ENCODE measurements at regions not wholly inside any gene's neighbourhood (a gene's known extent, or its start where the extent isn't known, plus 50 kb on each side); places are given as distances from the start of the nearest gene placed in this dataset.

GRCh38 chr10:117797296-117797695, 249.4 kb downstream of the RAB11FIP2 start:
- peaks cover 68% of the 10 kb centered on the region for H3K27me3 ChIP-seq (replicated peaks; ENCODE audit: insufficient read depth, low read depth, low read length, poor library complexity)
- intact Hi-C loops (cut with micrococcal nuclease; ENCODE audit: unreplicated experiment), result no loop called here
- TF ChIP-seq, protein P1, sequence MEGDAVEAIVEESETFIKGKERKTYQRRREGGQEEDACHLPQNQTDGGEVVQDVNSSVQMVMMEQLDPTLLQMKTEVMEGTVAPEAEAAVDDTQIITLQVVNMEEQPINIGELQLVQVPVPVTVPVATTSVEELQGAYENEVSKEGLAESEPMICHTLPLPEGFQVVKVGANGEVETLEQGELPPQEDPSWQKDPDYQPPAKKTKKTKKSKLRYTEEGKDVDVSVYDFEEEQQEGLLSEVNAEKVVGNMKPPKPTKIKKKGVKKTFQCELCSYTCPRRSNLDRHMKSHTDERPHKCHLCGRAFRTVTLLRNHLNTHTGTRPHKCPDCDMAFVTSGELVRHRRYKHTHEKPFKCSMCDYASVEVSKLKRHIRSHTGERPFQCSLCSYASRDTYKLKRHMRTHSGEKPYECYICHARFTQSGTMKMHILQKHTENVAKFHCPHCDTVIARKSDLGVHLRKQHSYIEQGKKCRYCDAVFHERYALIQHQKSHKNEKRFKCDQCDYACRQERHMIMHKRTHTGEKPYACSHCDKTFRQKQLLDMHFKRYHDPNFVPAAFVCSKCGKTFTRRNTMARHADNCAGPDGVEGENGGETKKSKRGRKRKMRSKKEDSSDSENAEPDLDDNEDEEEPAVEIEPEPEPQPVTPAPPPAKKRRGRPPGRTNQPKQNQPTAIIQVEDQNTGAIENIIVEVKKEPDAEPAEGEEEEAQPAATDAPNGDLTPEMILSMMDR (conservative IDR thresholded peaks at IDR 0.05; ENCODE audit: low read depth, low read length), result no peak
- no peak for DNase-seq (ENCODE audit: low spot score)
- no peak overlapping the region for H3K4me3 ChIP-seq (ENCODE audit: low read depth, low read length, poor library complexity, severe bottlenecking)
- no peaks in the 10 kb centered on the region for H3K4me1 ChIP-seq (ENCODE audit: insufficient read depth, low read length, poor library complexity, severe bottlenecking)
- no peaks in the 10 kb centered on the region for H3K9me3 ChIP-seq (ENCODE audit: low read depth, low read length, poor library complexity, severe bottlenecking)
- CTCF ChIA-PET, result no interaction called here
- BruUV-seq (replicated peaks), result no TSS peak
- POLR2A ChIA-PET (ENCODE audit: low non-redundant PET), result no interaction called here
- H3K36me3 ChIP-seq (ENCODE audit: insufficient read depth, low read length, poor library complexity, severe bottlenecking), result no peaks in the 10 kb centered on the region
- no peak overlapping the region for H3K27ac ChIP-seq (ENCODE audit: low read depth, low read length, poor library complexity, severe bottlenecking)

DNA sequence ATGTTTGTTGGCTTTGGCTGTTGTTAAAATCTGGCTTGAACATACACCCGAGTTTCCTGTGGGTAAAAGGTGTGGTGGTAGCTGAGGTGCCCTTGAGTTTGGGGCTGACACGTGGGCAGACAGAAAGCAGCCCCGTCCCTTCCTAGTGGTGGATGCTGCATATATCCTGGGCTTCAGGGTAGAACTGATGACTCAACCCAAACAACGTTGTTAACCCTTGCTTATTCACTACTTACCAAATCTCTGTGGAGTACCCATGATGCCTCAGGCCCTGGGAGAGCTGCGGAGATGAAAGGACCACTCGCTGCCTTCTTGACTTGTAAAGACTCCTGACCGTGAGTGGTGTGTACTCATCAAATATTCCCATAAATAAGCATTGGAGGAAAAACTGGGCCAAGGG, 245.1 kb downstream of the RAB11FIP2 start:
- Histone ChIP-seq H3K27me3 (replicated peaks; ENCODE audit: insufficient read depth, low read depth, low read length, poor library complexity) (peaks cover 69% of the 10 kb centered on the region), H3K9me3 (ENCODE audit: low read depth, low read length, poor library complexity, severe bottlenecking) (no peaks in the 10 kb centered on the region), H3K36me3 (ENCODE audit: insufficient read depth, low read length, poor library complexity, severe bottlenecking) (no peaks in the 10 kb centered on the region), H3K27ac (ENCODE audit: low read depth, low read length, poor library complexity, severe bottlenecking) (no peak overlapping the region), H3K4me3 (ENCODE audit: low read depth, low read length, poor library complexity, severe bottlenecking) (no peak overlapping the region), H3K4me1 (ENCODE audit: insufficient read depth, low read length, poor library complexity, severe bottlenecking) (no peaks in the 10 kb centered on the region)
- intact Hi-C loops (cut with micrococcal nuclease; ENCODE audit: unreplicated experiment), result no loop called here
- POLR2A ChIA-PET (ENCODE audit: low non-redundant PET), result no interaction called here
- TF ChIP-seq, protein P1 (conservative IDR thresholded peaks at IDR 0.05; ENCODE audit: low read depth, low read length), result no peak
- no peak for TF ChIP-seq EZH2 (IDR thresholded peaks at IDR 0.05; ENCODE audit: borderline replicate concordance, low read depth, low read length, poor library complexity, severe bottlenecking)
- CTCF ChIA-PET, result no interaction called here
- no peak for DNase-seq (ENCODE audit: low spot score)
- no TSS peak for BruUV-seq (replicated peaks)

- intact Hi-C loops (cut with micrococcal nuclease; ENCODE audit: unreplicated experiment), result no loop called here
- Histone ChIP-seq H3K27ac (ENCODE audit: low read depth, low read length, poor library complexity, severe bottlenecking) (no peak overlapping the region), H3K4me3 (ENCODE audit: low read depth, low read length, poor library complexity, severe bottlenecking) (no peak overlapping the region), H3K36me3 (ENCODE audit: insufficient read depth, low read length, poor library complexity, severe bottlenecking) (no peaks in the 10 kb centered on the region), H3K4me1 (ENCODE audit: insufficient read depth, low read length, poor library complexity, severe bottlenecking) (no peaks in the 10 kb centered on the region), H3K9me3 (ENCODE audit: low read depth, low read length, poor library complexity, severe bottlenecking) (no peaks in the 10 kb centered on the region), H3K27me3 (replicated peaks; ENCODE audit: insufficient read depth, low read depth, low read length, poor library complexity) (peaks cover 66% of the 10 kb centered on the region)
- TF ChIP-seq EZH2 (IDR thresholded peaks at IDR 0.05; ENCODE audit: borderline replicate concordance, low read depth, low read length, poor library complexity, severe bottlenecking), result no peak
- TF ChIP-seq, protein P1 (conservative IDR thresholded peaks at IDR 0.05; ENCODE audit: low read depth, low read length), result no peak
- POLR2A ChIA-PET (ENCODE audit: low non-redundant PET), result no interaction called here
- BruUV-seq (replicated peaks), result no TSS peak
- CTCF ChIA-PET, result no interaction called here
- DNase-seq (ENCODE audit: low spot score), result peak; percentile 21
These were observed 242.2 kb downstream of the RAB11FIP2 start for GRCh38 chr10:117804470-117805011.

Measured in A673 (cell line).